GM18951 (cell line): ENCODE measurements at regions not wholly inside any gene's neighbourhood (a gene's known extent, or its start where the extent isn't known, plus 50 kb on each side); places are given as distances from the start of the nearest gene placed in this dataset.
"Not testable (repeated sequence)": the region's sequence is repeated elsewhere in the genome, so short reads cannot be mapped to it uniquely, and the experiment has no call there.

Experiments used
- POLR2A ChIP-seq: IDR thresholded peaks from 4 replicates; pipeline ENCODE4 v1.6.1; 2011; ENCODE audit warnings: mild to moderate bottlenecking; ENCODE audit not compliant: insufficient read length, insufficient read depth; ENCODE audit errors: extremely low read depth
- in situ Hi-C: fragments of 300-500 bp; cut with MboI; formaldehyde crosslinking; loops from one replicate; pipeline ENCODE4 v1.12.0; 2022; ENCODE audit warnings: low sequenced_read_pairs, mixed read lengths, inconsistent platforms; ENCODE audit not compliant: unreplicated experiment

- in situ Hi-C loops = loop anchor here (25.0 kb wide), 1 partner anchor 320 kb away; no protein-coding TSS in a partner anchor
- TF ChIP-seq POLR2A = no peak
Observed at GRCh38 chr10:57657164-57657765, 610.4 kb downstream of the IPMK start.

- no peak for TF ChIP-seq POLR2A
- in situ Hi-C loops = loop anchor here (25.0 kb wide), 1 partner anchor 318 kb away; no protein-coding TSS in a partner anchor
Observed at GRCh38 chr10:57654856-57655255, 612.8 kb downstream of the IPMK start.

GRCh38 chr10:57645108-57645507 lies 622.6 kb downstream of the IPMK start:
- in situ Hi-C loops = not testable (repeated sequence)

- TF ChIP-seq POLR2A = no peak
- in situ Hi-C loops = no loop called here
Observed at GRCh38 chr10:57638411-57638810, 629.3 kb downstream of the IPMK start.

GRCh38 chr10:57628592-57629284 lies 639.0 kb downstream of the IPMK start:
- TF ChIP-seq POLR2A = no peak
- in situ Hi-C loops = no loop called here

- no peak for TF ChIP-seq POLR2A
- in situ Hi-C loops = no loop called here
Observed at GRCh38 chr10:57627642-57628178, 640.0 kb downstream of the IPMK start.

- no peak for TF ChIP-seq POLR2A
- in situ Hi-C loops = no loop called here
Observed at GRCh38 chr10:57624856-57625592, 642.7 kb downstream of the IPMK start.

- no peak for TF ChIP-seq POLR2A
- in situ Hi-C loops = no loop called here
Observed at GRCh38 chr10:57624066-57624465, 643.6 kb downstream of the IPMK start.

GRCh38 chr10:57621466-57621865 lies 646.2 kb downstream of the IPMK start:
- in situ Hi-C loops = no loop called here
- TF ChIP-seq POLR2A = no peak

- TF ChIP-seq POLR2A = no peak
- in situ Hi-C loops = no loop called here
Observed at GRCh38 chr10:57605948-57606485, 661.7 kb downstream of the IPMK start.

- no peak for TF ChIP-seq POLR2A
- in situ Hi-C loops = no loop called here
Observed at GRCh38 chr10:57599440-57599839, 668.3 kb downstream of the IPMK start.

- in situ Hi-C loops = no loop called here
- no peak for TF ChIP-seq POLR2A
Observed at GRCh38 chr10:57593983-57594573, 673.6 kb downstream of the IPMK start.

GRCh38 chr10:57579926-57580325 lies 687.8 kb downstream of the IPMK start:
- TF ChIP-seq POLR2A = no peak
- in situ Hi-C loops = no loop called here
